Fibroblast of the aortic adventitia (primary cell): ENCODE measurements at regions not wholly inside any gene's neighbourhood (a gene's known extent, or its start where the extent isn't known, plus 50 kb on each side); places are given as distances from the start of the nearest gene placed in this dataset.
"Not testable (repeated sequence)": the region's sequence is repeated elsewhere in the genome, so short reads cannot be mapped to it uniquely, and the experiment has no call there.

ENCODE experiments used
- DNase-seq: peaks from one replicate; pipeline ENCODE4 v3.0.0-alpha.2; 2010; ENCODE audit warnings: low read depth
- H3K4me3 ChIP-seq: 2 replicates; pipeline ENCODE4 v1.5.1; 2011; ENCODE audit warnings: low read depth, mild to moderate bottlenecking, control low read depth, low read length, moderate library complexity
- CTCF ChIP-seq: IDR thresholded peaks from 2 replicates; pipeline ENCODE4 v1.5.1; 2011; ENCODE audit warnings: mild to moderate bottlenecking, low read length, control low read depth, inconsistent platforms; ENCODE audit not compliant: insufficient read depth

- no peak overlapping the region for H3K4me3 ChIP-seq
- no peak for DNase-seq
- no peak for TF ChIP-seq CTCF
Observed at GRCh38 chr7:80026766-80027165, 107.9 kb upstream of the GNAI1 start.

GRCh38 chr7:80020277-80020676, 114.4 kb upstream of the GNAI1 start:
- H3K4me3 ChIP-seq, DNase-seq: not testable (repeated sequence)

- not testable (repeated sequence) for H3K4me3 ChIP-seq, DNase-seq
Observed at GRCh38 chr7:80019809-80020207, 114.8 kb upstream of the GNAI1 start.

GRCh38 chr7:80018941-80019808, 115.5 kb upstream of the GNAI1 start:
- DNase-seq: peak; percentile 75
- H3K4me3 ChIP-seq: no peak overlapping the region
- TF ChIP-seq CTCF: peak; percentile 86

GRCh38 chr7:80017101-80017698, 117.4 kb upstream of the GNAI1 start:
- DNase-seq: peak; percentile 31
- TF ChIP-seq CTCF: no peak
- no peak overlapping the region for H3K4me3 ChIP-seq

GRCh38 chr7:80014511-80014910, 120.1 kb upstream of the GNAI1 start:
- TF ChIP-seq CTCF: no peak
- peak; percentile 54 for DNase-seq
- no peak overlapping the region for H3K4me3 ChIP-seq

- DNase-seq: no peak
- no peak for TF ChIP-seq CTCF
- H3K4me3 ChIP-seq: no peak overlapping the region
Observed at GRCh38 chr7:80008039-80008438, 126.6 kb upstream of the GNAI1 start.

GRCh38 chr7:80002865-80003264, 131.8 kb upstream of the GNAI1 start:
- H3K4me3 ChIP-seq: no peak overlapping the region
- no peak for DNase-seq
- no peak for TF ChIP-seq CTCF
